ENCODE measurements at regions not wholly inside any gene's neighbourhood (a gene's known extent, or its start where the extent isn't known, plus 50 kb on each side); places are given as distances from the start of the nearest gene placed in this dataset.

DNA sequence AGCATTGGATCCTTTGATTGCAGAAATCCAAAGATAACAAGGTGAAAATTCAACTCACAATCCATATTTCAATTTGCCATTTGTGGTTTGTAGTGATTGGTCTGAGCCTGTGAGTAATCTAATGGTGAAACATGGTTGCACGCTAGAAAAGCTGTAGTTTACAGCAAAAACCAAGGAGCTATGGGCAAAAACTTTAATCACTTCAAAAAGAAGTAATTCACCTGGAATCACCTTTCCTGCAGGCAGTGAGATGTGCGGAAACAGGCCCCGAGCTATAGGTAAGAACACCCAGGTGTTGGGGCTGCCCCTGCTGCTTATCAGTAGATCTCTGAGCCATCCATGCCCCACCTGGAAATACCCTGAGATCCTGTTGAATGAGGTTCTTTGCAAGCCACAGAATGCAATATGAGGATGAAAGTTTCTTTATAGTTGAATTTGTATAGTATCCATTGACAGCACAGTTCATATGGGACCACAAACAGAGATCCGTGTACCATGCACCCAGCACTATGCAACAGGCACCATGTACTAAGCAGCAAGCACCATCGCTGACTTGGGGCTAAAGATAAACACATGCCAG, 208.2 kb downstream of the SPP2 start:
- H4K20me1 ChIP-seq (replicated peaks; ENCODE audit: insufficient read depth) = no peaks in the 10 kb centered on the region
- no peak overlapping the region for H3K4me2 ChIP-seq
- H3K79me2 ChIP-seq (replicated peaks; ENCODE audit: insufficient read depth) = no peaks in the 10 kb centered on the region
- no peak for DNase-seq (ENCODE audit: low spot score)
- H3K27ac ChIP-seq (ENCODE audit: low read depth) = no peak overlapping the region
- no peaks in the 10 kb centered on the region for H3K4me1 ChIP-seq (ENCODE audit: insufficient read depth)
- Mint-ChIP-seq H3K4me1 (peaks cover 3% of the 10 kb centered on the region), H3K27ac (no peak overlapping the region), H3K27me3 (ENCODE audit: insufficient read depth, low read depth, poor library complexity) (peaks cover 6% of the 10 kb centered on the region), H3K36me3 (ENCODE audit: low read depth) (no peaks in the 10 kb centered on the region), H3K4me3 (no peak overlapping the region), H3K9me3 (no peaks in the 10 kb centered on the region)
- H2AFZ ChIP-seq = no peak overlapping the region
- TF ChIP-seq, protein P1, sequence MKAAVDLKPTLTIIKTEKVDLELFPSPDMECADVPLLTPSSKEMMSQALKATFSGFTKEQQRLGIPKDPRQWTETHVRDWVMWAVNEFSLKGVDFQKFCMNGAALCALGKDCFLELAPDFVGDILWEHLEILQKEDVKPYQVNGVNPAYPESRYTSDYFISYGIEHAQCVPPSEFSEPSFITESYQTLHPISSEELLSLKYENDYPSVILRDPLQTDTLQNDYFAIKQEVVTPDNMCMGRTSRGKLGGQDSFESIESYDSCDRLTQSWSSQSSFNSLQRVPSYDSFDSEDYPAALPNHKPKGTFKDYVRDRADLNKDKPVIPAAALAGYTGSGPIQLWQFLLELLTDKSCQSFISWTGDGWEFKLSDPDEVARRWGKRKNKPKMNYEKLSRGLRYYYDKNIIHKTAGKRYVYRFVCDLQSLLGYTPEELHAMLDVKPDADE (IDR thresholded peaks at IDR 0.05) = no peak
- TF ChIP-seq, protein P2, sequence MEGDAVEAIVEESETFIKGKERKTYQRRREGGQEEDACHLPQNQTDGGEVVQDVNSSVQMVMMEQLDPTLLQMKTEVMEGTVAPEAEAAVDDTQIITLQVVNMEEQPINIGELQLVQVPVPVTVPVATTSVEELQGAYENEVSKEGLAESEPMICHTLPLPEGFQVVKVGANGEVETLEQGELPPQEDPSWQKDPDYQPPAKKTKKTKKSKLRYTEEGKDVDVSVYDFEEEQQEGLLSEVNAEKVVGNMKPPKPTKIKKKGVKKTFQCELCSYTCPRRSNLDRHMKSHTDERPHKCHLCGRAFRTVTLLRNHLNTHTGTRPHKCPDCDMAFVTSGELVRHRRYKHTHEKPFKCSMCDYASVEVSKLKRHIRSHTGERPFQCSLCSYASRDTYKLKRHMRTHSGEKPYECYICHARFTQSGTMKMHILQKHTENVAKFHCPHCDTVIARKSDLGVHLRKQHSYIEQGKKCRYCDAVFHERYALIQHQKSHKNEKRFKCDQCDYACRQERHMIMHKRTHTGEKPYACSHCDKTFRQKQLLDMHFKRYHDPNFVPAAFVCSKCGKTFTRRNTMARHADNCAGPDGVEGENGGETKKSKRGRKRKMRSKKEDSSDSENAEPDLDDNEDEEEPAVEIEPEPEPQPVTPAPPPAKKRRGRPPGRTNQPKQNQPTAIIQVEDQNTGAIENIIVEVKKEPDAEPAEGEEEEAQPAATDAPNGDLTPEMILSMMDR (conservative IDR thresholded peaks at IDR 0.05; ENCODE audit: low read depth in 2 of 2) = no peak
- TF ChIP-seq EZH2phosphoT487 (IDR thresholded peaks at IDR 0.05; ENCODE audit: unreplicated experiment) (no peak), EZH2 (IDR thresholded peaks at IDR 0.05; ENCODE audit: low read depth, unreplicated experiment) (no peak), ZNF114 (CRISPR knock-in tag; IDR thresholded peaks at IDR 0.05) (no peak), CREB1 (CRISPR knock-in tag; IDR thresholded peaks at IDR 0.05; ENCODE audit: low read depth) (no peak), POLR2AphosphoS5 (IDR thresholded peaks at IDR 0.05; ENCODE audit: low read depth) (no peak), NANOG (IDR thresholded peaks at IDR 0.05; ENCODE audit: borderline replicate concordance) (no peak)
- H3F3A ChIP-seq (replicated peaks; ENCODE audit: low read depth) = no peaks in the 10 kb centered on the region
- H3K36me3 ChIP-seq (ENCODE audit: insufficient read depth) = no peaks in the 10 kb centered on the region
- 0 out of 2 replicates have a peak, but pooled peaks cover 4% of the 10 kb centered on the region for H3K9me2 ChIP-seq (ENCODE audit: insufficient read depth)
- no peak for ATAC-seq
- H3K27me3 ChIP-seq (ENCODE audit: insufficient read depth) = no peaks in the 10 kb centered on the region
- no peak overlapping the region for H3K4me3 ChIP-seq

DNA sequence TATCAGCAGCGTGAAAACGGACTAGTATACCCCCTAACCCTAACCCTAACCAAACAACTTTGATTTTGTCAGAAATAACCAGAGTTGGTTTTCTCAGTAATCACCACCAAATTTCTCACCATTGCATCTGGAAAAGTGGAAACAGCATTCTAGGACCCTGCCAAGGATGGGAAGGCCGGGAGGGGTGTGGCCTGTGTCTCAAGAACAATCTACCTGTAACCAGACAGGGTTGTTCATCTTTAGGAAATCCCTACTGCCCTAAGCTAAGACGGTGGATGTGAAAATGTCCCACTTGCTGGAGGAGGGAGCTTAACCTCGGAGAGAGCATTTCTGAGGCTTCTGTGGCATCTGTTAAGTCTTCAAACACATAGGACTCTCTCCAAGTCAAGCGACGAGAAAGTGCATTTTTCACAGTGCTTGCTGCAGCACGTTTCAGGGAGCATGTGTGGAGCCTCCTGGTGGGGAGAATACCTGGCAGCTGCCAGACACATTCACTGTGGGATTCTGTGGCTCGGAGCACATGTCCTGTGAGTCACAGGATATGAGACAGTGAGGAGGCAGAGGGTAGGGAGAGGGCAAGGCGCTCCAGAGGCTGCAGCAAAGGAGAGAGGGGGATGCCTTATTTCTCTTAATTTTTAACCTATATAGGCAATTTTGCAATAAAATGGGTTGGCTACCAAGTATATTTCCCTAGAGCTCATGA, 207.5 kb downstream of the SPP2 start:
- Mint-ChIP-seq H3K36me3 (ENCODE audit: low read depth) (no peaks in the 10 kb centered on the region), H3K9me3 (no peaks in the 10 kb centered on the region), H3K4me1 (peaks cover 3% of the 10 kb centered on the region), H3K4me3 (no peak overlapping the region), H3K27me3 (ENCODE audit: insufficient read depth, low read depth, poor library complexity) (peaks cover 6% of the 10 kb centered on the region), H3K27ac (no peak overlapping the region)
- H3K27me3 ChIP-seq (ENCODE audit: insufficient read depth) = no peaks in the 10 kb centered on the region
- no peaks in the 10 kb centered on the region for H3K79me2 ChIP-seq (replicated peaks; ENCODE audit: insufficient read depth)
- no peak overlapping the region for H2AFZ ChIP-seq
- TF ChIP-seq REST (IDR thresholded peaks at IDR 0.05; ENCODE audit: unreplicated experiment) (no peak), EZH2 (IDR thresholded peaks at IDR 0.05; ENCODE audit: low read depth, unreplicated experiment) (no peak), POLR2AphosphoS5 (IDR thresholded peaks at IDR 0.05; ENCODE audit: low read depth) (no peak)
- TF ChIP-seq, protein P2 (conservative IDR thresholded peaks at IDR 0.05; ENCODE audit: low read depth in 2 of 2) = peak; percentile 59 to 69
- H3K9me2 ChIP-seq (ENCODE audit: insufficient read depth) = 0 out of 2 replicates have a peak, but pooled peaks cover 4% of the 10 kb centered on the region
- H3K4me2 ChIP-seq = no peak overlapping the region
- H3K27ac ChIP-seq (ENCODE audit: low read depth) = no peak overlapping the region
- H4K20me1 ChIP-seq (replicated peaks; ENCODE audit: insufficient read depth) = no peaks in the 10 kb centered on the region
- ATAC-seq (peak; percentile 95), DNase-seq (ENCODE audit: low spot score) (peak; percentile 67)
- no peaks in the 10 kb centered on the region for H3K4me1 ChIP-seq (ENCODE audit: insufficient read depth)
- no peaks in the 10 kb centered on the region for H3K36me3 ChIP-seq (ENCODE audit: insufficient read depth)
- no peak overlapping the region for H3K4me3 ChIP-seq
- no peaks in the 10 kb centered on the region for H3F3A ChIP-seq (replicated peaks; ENCODE audit: low read depth)
